ENCODE measurements at regions not wholly inside any gene's neighbourhood (a gene's known extent, or its start where the extent isn't known, plus 50 kb on each side); places are given as distances from the start of the nearest gene placed in this dataset.
"Not testable (repeated sequence)": the region's sequence is repeated elsewhere in the genome, so short reads cannot be mapped to it uniquely, and the experiment has no call there.

- DNase-seq (ENCODE audit: low read depth in 2 of 2): peak; percentile 24 to 40
Observed at GRCh38 chrX:22534643-22535042, 261.9 kb downstream of the CBLL2 start.

DNA sequence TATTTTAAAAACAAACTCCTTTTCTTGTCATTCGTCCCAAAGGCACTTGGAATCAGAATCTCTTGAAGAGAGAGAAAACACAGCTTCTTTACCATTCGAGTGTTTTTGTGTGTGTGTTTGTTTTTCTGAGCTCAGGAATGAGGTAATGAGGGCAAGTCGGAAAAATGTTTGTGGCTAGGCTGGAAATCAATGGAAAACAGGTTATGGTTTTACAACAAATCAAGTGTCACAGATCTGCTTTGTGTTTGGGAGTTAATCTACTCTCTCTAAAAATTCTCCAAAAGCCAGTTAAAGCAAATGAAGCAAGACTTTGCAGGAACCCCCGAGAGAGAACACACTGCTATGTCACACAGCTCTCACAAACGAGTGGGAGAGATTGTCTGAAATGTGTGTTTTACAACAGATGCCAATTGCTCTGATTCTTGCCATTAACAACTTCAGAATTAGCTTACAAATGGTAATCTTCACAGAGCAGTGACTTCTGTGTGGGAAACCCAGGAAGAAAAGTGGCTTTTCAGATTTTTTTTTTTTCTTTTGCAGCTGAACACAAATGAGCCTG, 264.1 kb downstream of the CBLL2 start:
- no peak for DNase-seq (ENCODE audit: low read depth in 2 of 2)

DNA sequence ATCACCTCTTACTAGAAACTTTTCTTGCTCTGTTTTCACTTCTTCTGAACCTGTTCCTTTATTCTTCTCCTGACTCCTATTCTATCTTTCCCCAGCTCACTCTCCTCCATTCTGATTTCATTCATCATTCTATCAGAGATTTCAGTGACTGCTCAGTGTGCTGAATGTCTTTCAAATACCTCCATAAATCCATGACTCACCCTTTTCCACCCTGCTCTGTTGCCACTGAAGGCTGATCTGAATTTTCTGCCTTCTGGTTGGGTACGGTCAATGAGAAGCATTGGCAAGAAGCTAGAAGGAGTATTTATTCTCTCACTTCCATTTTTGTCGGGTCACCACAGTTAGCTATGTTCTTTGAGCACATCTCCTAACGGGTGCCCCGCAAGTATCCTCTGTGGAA, 265.9 kb downstream of the CBLL2 start:
- DNase-seq (ENCODE audit: low read depth in 2 of 2): no peak

DNA sequence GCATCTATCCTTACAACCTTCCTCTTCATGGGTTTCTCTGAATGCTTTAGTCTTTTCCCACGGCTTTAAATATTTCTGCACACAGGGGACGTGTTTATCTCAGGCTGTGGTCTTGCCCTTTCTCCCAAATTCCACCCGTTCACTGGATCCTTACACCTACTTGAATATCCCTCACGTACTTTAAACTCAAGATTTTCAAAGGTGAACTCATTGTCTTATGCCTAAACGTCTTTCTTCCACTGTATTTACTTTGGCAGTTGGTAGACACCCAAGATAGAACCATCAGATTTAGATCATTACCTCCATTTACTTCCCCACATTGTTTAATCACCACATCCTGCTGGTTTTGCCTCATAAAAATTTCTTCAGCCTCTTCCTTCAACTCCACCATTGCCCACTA, 269.2 kb downstream of the CBLL2 start:
- DNase-seq (ENCODE audit: low read depth in 2 of 2): no peak

DNA sequence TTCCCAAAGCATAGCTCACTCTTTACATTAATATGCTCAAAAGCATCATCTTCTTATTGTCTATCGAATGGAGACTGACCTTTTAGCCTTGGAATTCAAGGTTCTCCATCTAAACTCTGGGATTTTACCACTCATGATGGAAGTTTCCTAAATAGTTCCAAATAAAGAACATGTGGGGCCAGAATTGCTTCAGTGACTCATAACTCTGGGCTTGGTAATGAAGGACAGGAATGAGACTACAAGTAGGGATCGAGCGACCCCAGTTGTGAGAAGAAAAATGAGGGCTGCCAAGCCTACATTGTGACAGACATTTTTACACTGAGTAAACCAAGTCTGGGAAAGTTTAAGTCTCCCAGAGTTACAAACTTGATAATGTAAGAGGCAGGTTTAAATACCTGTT, 269.9 kb downstream of the CBLL2 start:
- peak in 1 of 2 experiments; percentile 12 for DNase-seq (ENCODE audit: low read depth in 2 of 2)

GRCh38 chrX:22559506-22559905, 286.8 kb downstream of the CBLL2 start:
- DNase-seq (ENCODE audit: low read depth in 2 of 2): no peak

GRCh38 chrX:22575161-22575845, 302.6 kb downstream of the CBLL2 start:
- no peak for DNase-seq (ENCODE audit: low read depth in 2 of 2)

- DNase-seq (ENCODE audit: low read depth in 2 of 2): peak in 1 of 2 experiments; percentile 13
Observed at GRCh38 chrX:22577181-22577580, 304.5 kb downstream of the CBLL2 start.

DNA sequence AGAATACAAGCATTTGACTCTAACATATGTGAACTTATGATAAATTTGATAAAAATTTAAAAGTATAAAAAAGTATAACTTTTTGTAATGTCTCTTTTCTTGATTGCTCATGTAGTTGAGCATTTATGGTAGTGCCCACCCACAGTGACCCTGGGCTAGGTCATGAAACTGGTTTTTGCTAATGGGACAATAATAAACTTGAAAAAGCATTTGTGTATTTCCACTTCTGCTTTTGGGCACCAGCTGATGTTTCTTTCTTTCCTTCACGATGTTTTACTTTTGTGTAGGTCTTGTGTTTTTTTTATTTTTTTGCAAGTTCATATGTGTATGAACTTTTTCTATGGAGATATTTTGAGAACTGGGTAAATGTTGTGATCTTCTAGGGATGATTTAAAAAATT, 313.1 kb downstream of the CBLL2 start:
- no peak for DNase-seq (ENCODE audit: low read depth in 2 of 2)

DNA sequence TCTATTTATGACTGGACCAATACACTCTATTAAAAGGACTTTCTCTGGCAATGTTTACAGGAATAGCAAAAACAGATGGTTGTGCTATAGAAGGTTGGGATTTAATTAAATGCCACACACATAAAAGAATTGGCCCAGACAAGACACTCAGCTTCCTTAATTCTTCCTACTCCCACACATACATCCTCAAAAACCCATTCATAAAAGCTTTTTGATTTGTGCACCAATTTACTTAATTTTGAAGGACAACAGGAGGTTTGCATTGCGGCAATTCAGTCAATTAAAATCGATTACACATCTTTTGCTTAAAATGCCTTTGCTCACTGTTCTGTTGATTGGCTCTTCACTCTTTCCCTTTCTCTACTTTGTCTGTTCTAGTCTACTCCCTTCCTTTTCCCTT, 317.1 kb downstream of the CBLL2 start:
- DNase-seq (ENCODE audit: low read depth in 2 of 2): no peak

GRCh38 chrX:22594766-22595165, 322.1 kb downstream of the CBLL2 start:
- no peak for DNase-seq (ENCODE audit: low read depth in 2 of 2)

DNA sequence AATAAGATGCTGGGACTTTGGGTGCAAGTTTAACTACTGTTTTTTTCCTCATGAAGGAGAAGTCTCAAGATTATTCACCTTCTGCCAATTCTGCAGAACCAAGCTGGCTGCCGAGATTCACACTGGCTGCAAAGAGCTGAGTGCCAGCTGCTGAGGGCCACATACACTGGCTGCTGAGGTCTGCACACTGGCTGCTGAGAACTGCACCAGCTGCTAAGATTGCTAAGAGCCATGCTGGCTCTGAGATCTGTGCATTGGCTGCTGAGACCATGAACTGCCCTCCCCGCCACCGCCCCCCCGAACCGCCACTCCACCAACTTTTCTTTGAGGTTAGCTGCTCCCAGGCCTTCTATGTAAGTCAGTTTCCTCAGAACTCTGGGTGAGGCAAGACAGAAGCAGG, 330.3 kb downstream of the CBLL2 start:
- DNase-seq (ENCODE audit: low read depth in 2 of 2): no peak

DNA sequence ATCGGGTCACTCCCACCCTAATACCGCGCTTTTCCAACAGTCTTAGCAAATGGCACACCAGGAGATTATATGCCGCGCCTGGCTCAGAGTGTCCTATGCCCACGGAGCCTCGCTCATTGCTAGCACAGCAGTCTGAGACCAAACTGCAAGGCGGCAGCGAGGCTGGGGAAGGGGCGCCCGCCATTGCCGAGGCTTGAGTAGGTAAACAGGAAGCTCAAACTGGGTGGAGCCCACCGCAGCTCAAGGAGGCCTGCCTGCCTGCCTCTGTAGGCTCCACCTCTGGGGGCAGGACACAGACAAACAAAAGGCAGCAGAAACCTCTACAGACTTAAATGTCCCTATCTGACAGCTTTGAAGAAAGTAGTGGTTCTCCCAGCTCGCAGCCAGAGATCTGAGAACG, 336.7 kb downstream of the CBLL2 start:
- not testable (repeated sequence) for DNase-seq (ENCODE audit: low read depth in 2 of 2)

- DNase-seq (ENCODE audit: low read depth in 2 of 2): no peak
Observed at GRCh38 chrX:22616867-22617266, 344.2 kb downstream of the CBLL2 start.

DNA sequence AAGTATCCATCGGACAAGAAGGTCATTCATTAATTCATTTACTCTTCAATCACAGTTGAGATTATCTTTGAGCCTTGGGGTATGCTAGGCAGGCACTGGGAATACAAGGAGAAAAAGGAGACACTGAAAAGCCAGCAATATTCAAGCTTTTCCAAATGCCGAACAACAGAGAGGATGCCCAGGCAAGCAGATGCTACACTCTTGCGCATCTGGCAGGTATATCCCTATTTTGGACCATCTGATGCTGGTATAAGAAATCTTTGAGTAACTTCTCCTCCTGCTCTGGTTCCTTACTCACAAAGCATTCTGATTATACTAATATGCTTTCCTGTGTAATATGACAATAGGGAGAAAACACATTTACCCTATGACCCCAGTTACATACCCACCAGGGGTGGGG, 354.9 kb downstream of the CBLL2 start:
- DNase-seq (ENCODE audit: low read depth in 2 of 2): no peak

GRCh38 chrX:22628275-22628674, 355.6 kb downstream of the CBLL2 start:
- DNase-seq (ENCODE audit: low read depth in 2 of 2): no peak

DNA sequence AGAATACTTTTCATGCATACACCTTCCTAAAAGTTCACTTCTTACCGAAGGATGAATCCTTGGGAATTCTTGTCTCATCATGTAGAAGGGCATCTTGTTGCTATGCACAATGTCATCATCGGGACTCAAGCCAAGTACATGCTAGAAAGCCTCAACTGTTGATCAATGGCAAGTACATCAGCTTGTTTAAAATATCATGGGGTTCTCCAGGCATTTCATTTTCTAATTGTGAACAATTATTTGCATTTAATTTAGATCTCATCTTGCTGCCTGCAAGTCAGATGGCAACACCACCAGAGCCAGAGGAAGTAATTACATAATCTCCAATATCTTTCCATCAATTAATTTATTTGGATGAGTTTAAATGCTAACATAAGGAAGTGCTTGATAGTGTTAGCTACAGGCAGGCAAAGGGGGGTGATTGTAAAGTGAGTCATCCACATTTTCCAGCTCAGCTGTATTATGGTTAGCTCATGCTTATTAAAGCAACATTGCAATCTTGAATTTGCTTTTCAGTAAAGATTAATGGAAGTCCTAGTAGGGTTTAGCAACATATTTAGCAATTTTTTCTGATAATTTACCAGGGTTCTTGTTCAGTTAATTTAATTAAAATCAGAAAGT, 356.5 kb downstream of the CBLL2 start:
- DNase-seq (ENCODE audit: low read depth in 2 of 2): no peak

DNA sequence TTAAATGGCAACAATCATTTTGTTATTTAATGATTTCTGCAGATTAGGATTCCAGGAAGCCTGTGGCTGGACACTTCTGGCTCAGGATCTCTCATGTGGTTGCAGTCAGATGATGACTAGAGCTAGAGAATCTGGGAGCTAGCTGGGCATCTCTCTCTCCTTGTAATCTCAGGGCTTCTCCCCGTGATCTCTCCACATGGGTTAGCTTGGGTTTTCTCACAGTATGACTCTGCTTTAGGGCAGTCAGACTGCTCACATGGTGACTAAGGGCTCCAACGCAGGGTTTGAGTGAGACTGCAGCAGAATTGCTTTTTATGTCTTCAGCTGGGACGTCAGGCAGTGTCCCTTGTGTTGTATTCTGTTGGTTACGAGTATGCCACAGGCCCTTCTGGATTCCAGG, 361.4 kb downstream of the CBLL2 start:
- no peak for DNase-seq (ENCODE audit: low read depth in 2 of 2)

- DNase-seq (ENCODE audit: low read depth in 2 of 2): no peak
Observed at GRCh38 chrX:22634751-22635150, 362.0 kb downstream of the CBLL2 start.

DNA sequence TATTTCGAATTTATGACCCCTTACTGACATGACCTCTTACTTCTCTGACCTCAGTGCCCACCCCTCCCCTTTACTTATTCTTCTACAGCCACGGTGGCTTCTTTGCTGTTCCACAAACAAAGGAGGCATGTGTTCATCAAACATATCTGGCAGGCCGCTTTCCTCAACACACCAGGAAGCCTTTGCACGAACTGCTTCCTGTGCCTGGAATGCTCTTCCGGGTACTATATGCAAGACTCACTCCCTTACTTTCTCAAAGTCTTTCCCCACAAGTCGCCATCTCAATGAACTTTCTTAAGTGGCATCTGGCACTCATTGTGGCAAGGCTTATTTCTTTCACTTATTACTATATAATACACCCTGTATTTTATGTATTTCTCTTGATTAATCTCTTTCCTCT, 351.5 kb upstream of the DDX53 start:
- no peak for DNase-seq (ENCODE audit: low read depth in 2 of 2)

GRCh38 chrX:22650691-22651090, 349.1 kb upstream of the DDX53 start:
- DNase-seq (ENCODE audit: low read depth in 2 of 2): no peak

DNA sequence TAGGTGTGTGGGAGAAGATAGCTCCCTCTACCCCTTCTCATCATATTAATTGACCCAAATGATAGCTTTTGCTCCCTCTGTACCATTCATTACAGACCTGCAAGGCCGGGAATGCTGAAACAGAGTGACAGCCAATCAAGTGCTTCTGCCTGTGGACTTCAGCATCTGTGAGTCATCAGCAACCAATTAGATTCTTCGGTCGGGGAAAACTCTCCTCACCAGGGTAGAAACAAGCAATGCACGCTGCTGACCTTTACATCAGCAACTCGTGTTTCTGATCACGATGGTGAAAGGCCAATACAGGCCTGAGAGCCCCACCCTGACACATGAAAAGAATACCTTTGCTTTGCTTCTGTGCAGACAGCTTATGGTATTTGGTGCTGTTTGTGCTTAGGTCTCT, 347.2 kb upstream of the DDX53 start:
- no peak for DNase-seq (ENCODE audit: low read depth in 2 of 2)

GRCh38 chrX:22660756-22661155, 339.0 kb upstream of the DDX53 start:
- DNase-seq (ENCODE audit: low read depth in 2 of 2): no peak

DNA sequence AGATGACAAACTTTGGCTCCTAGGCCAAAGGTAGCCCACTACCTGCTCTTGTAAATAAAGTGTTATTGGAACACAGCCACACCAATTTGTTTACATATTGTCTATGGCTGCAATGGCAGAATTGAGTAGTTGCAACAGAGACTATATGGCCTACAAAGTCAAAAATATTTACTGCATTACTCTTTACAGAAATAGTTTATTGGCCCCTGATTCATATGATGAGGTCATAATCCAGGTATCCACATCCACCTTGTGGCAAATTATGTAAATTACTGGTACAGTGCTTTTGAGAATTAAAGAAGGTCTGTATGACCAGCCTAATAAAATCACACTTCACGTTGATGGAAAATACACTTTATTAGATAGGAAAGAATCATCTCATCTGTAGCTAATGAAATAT, 337.0 kb upstream of the DDX53 start:
- no peak for DNase-seq (ENCODE audit: low read depth in 2 of 2)

All from fibroblast of skin of left biceps (primary cell).